LNCAP (cell line): ENCODE measurements at regions not wholly inside any gene's neighbourhood (a gene's known extent, or its start where the extent isn't known, plus 50 kb on each side); places are given as distances from the start of the nearest gene placed in this dataset.

ENCODE experiments used
- TF ChIP-seq, protein P1 (sequence below): fragments of 450-650 bp; IDR thresholded peaks from 2 replicates; pipeline ENCODE4 v1.5.1; 2017; ENCODE audit warnings: mild to moderate bottlenecking

DNA sequence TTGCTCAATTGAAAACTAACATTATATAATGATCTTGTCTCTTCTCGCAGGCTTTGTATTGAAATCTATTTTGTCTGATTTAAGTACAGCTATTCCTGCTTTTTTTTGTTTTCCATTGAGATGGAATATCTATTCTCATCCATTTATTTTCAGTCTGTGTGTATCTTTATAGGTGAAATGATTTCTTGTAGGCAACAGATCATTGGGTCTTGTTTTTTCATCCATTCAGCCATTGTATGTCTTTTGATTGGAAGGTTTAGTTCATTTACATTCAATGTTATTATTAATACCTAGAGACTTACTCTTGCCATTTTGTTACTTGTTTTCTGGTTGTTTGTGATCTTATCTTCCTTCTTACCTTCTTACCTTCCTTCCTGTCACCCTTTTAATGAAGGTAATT, 77.8 kb upstream of the TRPC6 start:
- TF ChIP-seq, protein P1, sequence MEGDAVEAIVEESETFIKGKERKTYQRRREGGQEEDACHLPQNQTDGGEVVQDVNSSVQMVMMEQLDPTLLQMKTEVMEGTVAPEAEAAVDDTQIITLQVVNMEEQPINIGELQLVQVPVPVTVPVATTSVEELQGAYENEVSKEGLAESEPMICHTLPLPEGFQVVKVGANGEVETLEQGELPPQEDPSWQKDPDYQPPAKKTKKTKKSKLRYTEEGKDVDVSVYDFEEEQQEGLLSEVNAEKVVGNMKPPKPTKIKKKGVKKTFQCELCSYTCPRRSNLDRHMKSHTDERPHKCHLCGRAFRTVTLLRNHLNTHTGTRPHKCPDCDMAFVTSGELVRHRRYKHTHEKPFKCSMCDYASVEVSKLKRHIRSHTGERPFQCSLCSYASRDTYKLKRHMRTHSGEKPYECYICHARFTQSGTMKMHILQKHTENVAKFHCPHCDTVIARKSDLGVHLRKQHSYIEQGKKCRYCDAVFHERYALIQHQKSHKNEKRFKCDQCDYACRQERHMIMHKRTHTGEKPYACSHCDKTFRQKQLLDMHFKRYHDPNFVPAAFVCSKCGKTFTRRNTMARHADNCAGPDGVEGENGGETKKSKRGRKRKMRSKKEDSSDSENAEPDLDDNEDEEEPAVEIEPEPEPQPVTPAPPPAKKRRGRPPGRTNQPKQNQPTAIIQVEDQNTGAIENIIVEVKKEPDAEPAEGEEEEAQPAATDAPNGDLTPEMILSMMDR, result no peak
